WTC11 (cell line): ENCODE measurements at regions not wholly inside any gene's neighbourhood (a gene's known extent, or its start where the extent isn't known, plus 50 kb on each side); places are given as distances from the start of the nearest gene placed in this dataset.

Experiments
- ELF4 ChIP-seq: sonication (generic); formaldehyde crosslinking; IDR thresholded peaks from 2 replicates; pipeline ENCODE4 v1.8.1; 2022; ENCODE audit warnings: low read depth, mild to moderate bottlenecking, moderate library complexity, missing genetic modification reagents
- ETV6 ChIP-seq: sonication (generic); formaldehyde crosslinking; IDR thresholded peaks from 2 replicates; pipeline ENCODE4 v1.8.1; 2022; ENCODE audit warnings: mild to moderate bottlenecking, missing genetic modification reagents
- FOXJ3 ChIP-seq: sonication (generic); formaldehyde crosslinking; IDR thresholded peaks from 2 replicates; pipeline ENCODE4 v1.9.0; 2021; ENCODE audit warnings: missing genetic modification reagents, mild to moderate bottlenecking, borderline replicate concordance
- GABPB1 ChIP-seq: sonication (generic); formaldehyde crosslinking; IDR thresholded peaks from 2 replicates; pipeline ENCODE4 v1.8.1; 2023; ENCODE audit warnings: mild to moderate bottlenecking, missing genetic modification reagents
- IRF2 ChIP-seq: sonication (generic); formaldehyde crosslinking; IDR thresholded peaks from 2 replicates; pipeline ENCODE4 v1.8.0; 2022; ENCODE audit warnings: low read depth, missing genetic modification reagents, borderline replicate concordance
- JUN ChIP-seq: sonication (generic); formaldehyde crosslinking; IDR thresholded peaks from 2 replicates; pipeline ENCODE4 v1.8.0; 2023; ENCODE audit warnings: mild to moderate bottlenecking, missing genetic modification reagents
- NFYB ChIP-seq: sonication (generic); formaldehyde crosslinking; conservative IDR thresholded peaks from 2 replicates; pipeline ENCODE4 v1.8.0; 2022; ENCODE audit warnings: low read depth, missing genetic modification reagents
- ZNF423 ChIP-seq: fragments of 250-450 bp; sonication (Bioruptor Pico); IDR thresholded peaks from 2 replicates; pipeline ENCODE4 v2.1.2; 2022; ENCODE audit warnings: mild to moderate bottlenecking, moderate library complexity
- TF ChIP-seq, protein P1 (sequence below): fragments of 200-600 bp; IDR thresholded peaks from 2 replicates; pipeline ENCODE4 v1.8.0; 2022; ENCODE audit warnings: antibody characterized with exemption
- TF ChIP-seq, protein P2 (sequence below): sonication (generic); formaldehyde crosslinking; IDR thresholded peaks from 2 replicates; pipeline ENCODE4 v1.8.0; 2022; ENCODE audit warnings: mild to moderate bottlenecking, missing genetic modification reagents
- TF ChIP-seq, protein P3 (sequence below): sonication (generic); formaldehyde crosslinking; IDR thresholded peaks from 2 replicates; pipeline ENCODE4 v1.8.0; 2022; ENCODE audit warnings: mild to moderate bottlenecking, missing genetic modification reagents
- TF ChIP-seq, protein P4 (sequence below): sonication (generic); formaldehyde crosslinking; IDR thresholded peaks from 2 replicates; pipeline ENCODE4 v1.8.0; 2022; ENCODE audit warnings: mild to moderate bottlenecking, missing genetic modification reagents

DNA sequence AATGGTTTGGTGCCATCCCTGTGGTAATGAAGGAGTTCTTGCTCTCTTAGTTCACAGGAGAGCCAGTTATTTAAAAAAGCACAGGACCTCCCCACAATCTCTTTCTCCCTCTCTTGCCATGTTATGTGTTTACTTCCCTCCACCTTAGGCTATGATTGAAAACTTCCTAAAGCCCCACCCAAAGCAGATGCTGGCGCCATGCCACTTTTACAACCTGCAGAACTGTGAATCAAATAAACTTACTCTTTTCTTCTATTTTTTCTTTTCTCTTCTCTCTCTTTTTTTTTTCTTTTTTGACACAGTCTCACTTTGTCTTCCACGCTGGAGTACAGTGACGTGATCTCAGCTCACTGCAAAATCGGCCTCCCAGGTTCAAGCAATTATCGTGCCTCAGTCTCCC lies 508.4 kb upstream of the EPHA7 start:
- TF ChIP-seq, protein P1, sequence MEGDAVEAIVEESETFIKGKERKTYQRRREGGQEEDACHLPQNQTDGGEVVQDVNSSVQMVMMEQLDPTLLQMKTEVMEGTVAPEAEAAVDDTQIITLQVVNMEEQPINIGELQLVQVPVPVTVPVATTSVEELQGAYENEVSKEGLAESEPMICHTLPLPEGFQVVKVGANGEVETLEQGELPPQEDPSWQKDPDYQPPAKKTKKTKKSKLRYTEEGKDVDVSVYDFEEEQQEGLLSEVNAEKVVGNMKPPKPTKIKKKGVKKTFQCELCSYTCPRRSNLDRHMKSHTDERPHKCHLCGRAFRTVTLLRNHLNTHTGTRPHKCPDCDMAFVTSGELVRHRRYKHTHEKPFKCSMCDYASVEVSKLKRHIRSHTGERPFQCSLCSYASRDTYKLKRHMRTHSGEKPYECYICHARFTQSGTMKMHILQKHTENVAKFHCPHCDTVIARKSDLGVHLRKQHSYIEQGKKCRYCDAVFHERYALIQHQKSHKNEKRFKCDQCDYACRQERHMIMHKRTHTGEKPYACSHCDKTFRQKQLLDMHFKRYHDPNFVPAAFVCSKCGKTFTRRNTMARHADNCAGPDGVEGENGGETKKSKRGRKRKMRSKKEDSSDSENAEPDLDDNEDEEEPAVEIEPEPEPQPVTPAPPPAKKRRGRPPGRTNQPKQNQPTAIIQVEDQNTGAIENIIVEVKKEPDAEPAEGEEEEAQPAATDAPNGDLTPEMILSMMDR: no peak
- TF ChIP-seq NFYB (CRISPR knock-in tag) (no peak), ZNF423 (CRISPR knock-in tag) (no peak), GABPB1 (CRISPR knock-in tag) (no peak), JUN (no peak), IRF2 (no peak), FOXJ3 (CRISPR knock-in tag) (no peak), ETV6 (CRISPR knock-in tag) (no peak), ELF4 (CRISPR knock-in tag) (no peak)
- TF ChIP-seq, protein P2, sequence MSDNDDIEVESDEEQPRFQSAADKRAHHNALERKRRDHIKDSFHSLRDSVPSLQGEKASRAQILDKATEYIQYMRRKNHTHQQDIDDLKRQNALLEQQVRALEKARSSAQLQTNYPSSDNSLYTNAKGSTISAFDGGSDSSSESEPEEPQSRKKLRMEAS (CRISPR knock-in tag): no peak
- TF ChIP-seq, protein P3, sequence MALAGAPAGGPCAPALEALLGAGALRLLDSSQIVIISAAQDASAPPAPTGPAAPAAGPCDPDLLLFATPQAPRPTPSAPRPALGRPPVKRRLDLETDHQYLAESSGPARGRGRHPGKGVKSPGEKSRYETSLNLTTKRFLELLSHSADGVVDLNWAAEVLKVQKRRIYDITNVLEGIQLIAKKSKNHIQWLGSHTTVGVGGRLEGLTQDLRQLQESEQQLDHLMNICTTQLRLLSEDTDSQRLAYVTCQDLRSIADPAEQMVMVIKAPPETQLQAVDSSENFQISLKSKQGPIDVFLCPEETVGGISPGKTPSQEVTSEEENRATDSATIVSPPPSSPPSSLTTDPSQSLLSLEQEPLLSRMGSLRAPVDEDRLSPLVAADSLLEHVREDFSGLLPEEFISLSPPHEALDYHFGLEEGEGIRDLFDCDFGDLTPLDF (CRISPR knock-in tag): no peak
- TF ChIP-seq, protein P4, sequence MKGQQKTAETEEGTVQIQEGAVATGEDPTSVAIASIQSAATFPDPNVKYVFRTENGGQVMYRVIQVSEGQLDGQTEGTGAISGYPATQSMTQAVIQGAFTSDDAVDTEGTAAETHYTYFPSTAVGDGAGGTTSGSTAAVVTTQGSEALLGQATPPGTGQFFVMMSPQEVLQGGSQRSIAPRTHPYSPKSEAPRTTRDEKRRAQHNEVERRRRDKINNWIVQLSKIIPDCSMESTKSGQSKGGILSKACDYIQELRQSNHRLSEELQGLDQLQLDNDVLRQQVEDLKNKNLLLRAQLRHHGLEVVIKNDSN (CRISPR knock-in tag): no peak
